ENCODE measurements at regions not wholly inside any gene's neighbourhood (a gene's known extent, or its start where the extent isn't known, plus 50 kb on each side); places are given as distances from the start of the nearest gene placed in this dataset.

GRCh38 chr6:99073223-99073622, 125.5 kb upstream of the FBXL4 start:
- DNase-seq (ENCODE audit: low spot score) = no peak

- no peak for DNase-seq (ENCODE audit: low spot score)
Observed at GRCh38 chr6:99066044-99066443, 118.3 kb upstream of the FBXL4 start.

- DNase-seq (ENCODE audit: low spot score) = no peak
Observed at GRCh38 chr6:99064834-99065233, 117.1 kb upstream of the FBXL4 start.

GRCh38 chr6:99036672-99037071, 88.9 kb upstream of the FBXL4 start:
- DNase-seq (ENCODE audit: low spot score) = no peak

DNA sequence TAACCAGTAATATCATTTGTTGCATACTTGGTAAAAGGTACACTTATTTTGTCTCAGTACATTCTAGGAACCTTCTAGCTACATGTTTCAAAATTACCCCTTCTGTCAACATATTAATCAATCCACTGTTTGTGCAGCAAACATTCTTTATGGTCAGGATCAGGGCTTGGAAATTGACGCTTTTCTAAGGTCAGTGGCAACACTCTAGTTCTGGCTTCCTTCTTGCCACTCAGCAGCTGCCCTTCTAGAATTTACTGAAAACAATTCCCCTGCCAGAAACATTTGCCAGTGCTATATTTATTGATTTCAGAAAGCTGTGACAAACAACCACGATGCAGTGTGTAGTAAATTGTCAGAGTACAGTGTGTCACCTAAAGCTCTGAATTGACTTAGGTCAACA, 84.7 kb upstream of the FBXL4 start:
- DNase-seq (ENCODE audit: low spot score) = no peak

DNA sequence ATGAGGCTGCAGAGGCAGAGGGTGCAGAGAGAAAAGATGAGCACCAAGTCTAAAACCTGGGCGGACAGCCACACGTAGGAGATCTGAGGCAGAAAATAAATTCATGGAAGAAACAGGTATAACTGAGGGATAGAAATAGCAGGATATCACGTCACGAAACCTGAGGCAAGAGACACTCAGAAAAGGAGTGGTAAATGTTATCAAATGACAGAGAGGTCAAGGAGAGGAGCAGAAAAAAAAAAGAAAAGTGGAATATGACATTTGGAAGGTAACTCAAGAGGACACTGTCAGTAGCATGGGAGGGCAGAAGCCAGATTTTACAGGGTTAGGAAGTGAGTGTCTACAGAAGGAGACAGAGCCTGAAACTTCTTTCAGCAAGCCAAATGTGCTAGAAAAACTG, 84.2 kb upstream of the FBXL4 start:
- DNase-seq (ENCODE audit: low spot score) = no peak

DNA sequence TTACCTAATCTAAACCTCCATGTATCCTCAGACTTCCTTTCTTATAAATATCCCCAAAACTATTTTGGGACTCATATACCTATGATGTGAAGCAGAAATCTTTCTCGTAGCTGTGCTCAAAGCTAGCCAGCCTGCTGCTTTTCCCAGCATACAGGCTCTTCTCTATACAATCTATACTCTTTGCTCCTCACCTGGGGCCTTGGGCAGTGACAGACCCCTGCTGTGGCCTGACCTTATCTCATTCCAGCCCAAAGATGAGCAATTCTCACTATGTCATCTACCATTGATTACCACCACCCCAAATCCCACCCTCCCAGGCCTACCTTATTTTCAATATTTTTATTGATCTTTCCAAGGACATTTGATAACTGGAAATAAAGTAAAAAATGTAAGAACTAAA, 83.2 kb upstream of the FBXL4 start:
- no peak for DNase-seq (ENCODE audit: low spot score)

DNA sequence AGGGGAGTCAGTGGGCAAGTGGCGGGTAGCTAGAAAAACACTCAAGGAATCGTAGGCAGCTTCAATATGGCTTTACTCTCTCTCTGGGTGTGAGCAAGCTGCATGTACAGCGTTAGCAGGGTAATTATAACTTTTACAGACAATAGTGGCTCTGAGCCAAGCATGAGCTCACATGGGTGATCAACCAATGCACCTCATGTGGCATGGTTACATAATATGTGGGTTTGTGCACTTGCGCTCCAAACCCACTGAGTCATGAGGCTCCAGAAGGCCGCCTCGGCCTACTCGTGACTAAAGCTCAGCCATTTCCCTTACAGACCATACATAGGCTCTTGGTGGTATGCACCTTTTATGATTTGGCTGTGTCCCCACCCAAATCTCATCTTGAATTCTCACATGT, 78.4 kb upstream of the FBXL4 start:
- no peak for DNase-seq (ENCODE audit: low spot score)

GRCh38 chr6:99024089-99024488, 76.3 kb upstream of the FBXL4 start:
- no peak for DNase-seq (ENCODE audit: low spot score)

DNA sequence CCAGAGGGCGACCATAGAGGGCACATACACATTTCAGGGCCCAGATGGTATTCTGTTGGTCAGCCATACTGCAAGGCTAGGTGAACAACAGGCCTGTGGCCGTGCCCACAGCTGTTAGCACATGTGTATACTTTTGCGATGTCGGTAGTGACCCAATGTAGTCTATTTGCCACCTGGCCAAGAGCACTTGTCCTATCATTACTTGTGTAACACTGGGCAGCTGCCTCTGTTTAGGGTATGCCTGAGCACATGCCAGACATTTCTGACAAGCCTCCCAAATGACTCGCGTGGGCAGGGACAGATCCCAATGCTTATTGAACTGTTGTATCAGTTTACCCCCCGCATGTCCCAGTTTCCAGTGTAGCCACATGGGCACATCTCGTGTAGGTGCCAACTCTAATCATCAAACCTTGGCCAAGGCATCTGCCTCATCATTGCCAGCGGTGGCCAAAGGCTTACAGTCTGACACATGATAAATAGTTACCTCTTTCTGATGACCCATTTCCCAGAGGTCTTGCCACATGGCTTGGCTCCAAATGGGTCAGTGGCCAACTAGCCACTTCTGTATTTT, 74.4 kb upstream of the FBXL4 start:
- no peak for DNase-seq (ENCODE audit: low spot score)

DNA sequence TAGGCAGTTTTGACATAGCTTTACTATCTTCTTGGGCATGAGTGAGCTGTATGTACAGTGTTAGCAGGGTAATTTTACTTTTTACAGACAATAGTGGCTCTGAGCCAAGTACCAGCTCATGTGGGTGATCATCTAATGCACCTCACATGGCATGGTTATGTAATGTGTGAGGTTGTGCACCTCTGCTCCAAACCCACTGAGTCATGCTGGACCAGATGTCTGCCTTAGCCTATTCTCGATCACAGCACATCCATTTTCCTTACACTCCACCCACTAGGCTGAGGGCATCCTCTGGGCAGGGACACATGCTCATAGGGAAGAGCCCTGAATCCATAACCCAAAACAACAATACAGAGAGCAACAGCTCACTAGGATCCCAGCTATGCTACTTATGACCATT, 71.6 kb upstream of the FBXL4 start:
- peak; percentile 10 for DNase-seq (ENCODE audit: low spot score)

DNA sequence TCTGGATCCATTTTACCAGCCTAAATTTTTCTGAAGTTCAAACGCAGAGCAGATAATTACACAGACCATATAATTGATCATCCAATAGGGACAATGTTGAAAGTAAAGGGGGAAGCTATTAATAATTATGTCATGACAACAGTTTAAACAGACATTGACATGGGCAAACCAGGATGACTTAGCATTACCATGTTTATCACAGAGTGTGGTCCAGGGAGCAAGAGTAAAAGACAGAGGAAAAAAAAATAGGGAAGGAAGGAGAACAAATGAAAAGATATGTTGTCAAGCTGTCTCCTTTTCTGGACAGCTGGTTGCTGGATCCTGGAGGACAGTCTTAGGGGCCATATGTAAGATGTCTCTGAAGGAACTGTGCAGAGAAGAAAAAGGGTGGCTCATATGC, 69.4 kb upstream of the FBXL4 start:
- no peak for DNase-seq (ENCODE audit: low spot score)

GRCh38 chr6:99016355-99016754, 68.6 kb upstream of the FBXL4 start:
- peak; percentile 80 for DNase-seq (ENCODE audit: low spot score)

GRCh38 chr6:99014061-99014460, 66.3 kb upstream of the FBXL4 start:
- no peak for DNase-seq (ENCODE audit: low spot score)

GRCh38 chr6:99013661-99014060, 65.9 kb upstream of the FBXL4 start:
- DNase-seq (ENCODE audit: low spot score) = no peak

DNA sequence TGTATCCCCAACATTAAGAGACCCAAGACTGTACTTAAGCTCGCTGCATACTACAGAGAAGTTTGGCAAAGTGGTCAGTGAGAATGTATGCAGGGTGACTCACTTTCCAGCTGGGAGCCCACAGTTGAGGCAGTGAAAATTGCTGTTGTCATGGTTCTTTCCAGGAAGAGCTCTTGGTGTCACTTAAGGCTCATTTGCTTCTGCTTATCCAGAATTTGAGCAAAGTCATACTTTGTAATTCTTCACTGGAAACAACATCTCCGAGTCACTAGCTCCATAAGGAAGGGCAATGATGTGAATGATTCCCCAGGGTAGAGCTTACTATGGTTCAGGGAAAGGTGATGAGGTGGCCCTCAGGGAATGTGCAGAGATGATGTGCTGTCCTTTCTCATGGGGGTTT, 65.4 kb upstream of the FBXL4 start:
- DNase-seq (ENCODE audit: low spot score) = peak; percentile 64

DNA sequence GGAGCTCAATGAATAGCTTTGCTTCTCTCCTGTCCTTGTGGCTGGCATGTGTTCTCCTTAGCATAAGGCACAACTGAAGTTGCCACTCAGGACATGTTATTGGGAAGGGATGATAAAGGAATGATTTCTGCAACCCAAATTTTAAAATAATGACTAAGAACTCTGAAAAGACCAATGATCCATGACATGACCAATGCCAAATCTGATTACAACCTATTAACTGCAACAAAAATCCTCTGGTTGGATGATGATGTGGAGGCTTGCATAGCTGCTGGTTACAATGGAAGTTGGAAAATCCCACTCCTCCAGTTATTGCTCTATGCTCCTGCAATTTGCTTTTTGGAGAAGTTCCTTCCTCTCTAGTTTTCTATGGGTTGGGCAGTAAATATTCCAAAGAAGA, 63.4 kb upstream of the FBXL4 start:
- no peak for DNase-seq (ENCODE audit: low spot score)

GRCh38 chr6:99002831-99003230, 55.1 kb upstream of the FBXL4 start:
- no peak for DNase-seq (ENCODE audit: low spot score)

DNA sequence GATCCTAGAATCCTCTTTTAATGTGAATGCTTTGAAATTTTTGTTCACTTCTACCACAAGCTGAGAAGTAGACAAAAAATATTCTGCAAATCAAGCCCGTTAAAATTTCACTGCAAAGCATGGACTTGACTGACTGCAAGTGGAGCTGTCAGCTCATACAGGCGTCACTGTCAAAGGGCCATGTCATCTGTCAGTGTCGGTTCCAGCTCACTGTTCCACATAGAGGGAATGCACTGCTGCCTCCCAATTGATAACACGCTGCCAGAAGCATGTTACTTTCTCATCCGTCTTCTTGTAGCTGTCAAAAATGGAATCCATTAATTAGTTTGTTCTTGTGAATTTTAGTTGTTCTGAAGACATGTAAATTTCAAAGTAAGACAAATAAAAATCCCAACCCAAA, 50.4 kb upstream of the FBXL4 start:
- DNase-seq (ENCODE audit: low spot score) = no peak
